GM12878 (cell line): ENCODE measurements at regions not wholly inside any gene's neighbourhood (a gene's known extent, or its start where the extent isn't known, plus 50 kb on each side); places are given as distances from the start of the nearest gene placed in this dataset.

Experiments used
- FOS ChIP-seq: IDR thresholded peaks from 3 replicates; pipeline ENCODE4 v1.6.1; 2011; ENCODE audit warnings: borderline replicate concordance; ENCODE audit not compliant: insufficient read length; ENCODE audit errors: extremely low read depth
- POLR2A ChIP-seq: IDR thresholded peaks from 2 replicates; pipeline ENCODE4 v1.6.1; 2011; ENCODE audit warnings: low read depth, mild to moderate bottlenecking, low read length

GRCh38 chr11:23398052-23398451 lies 537.8 kb upstream of the CCDC179 start:
- TF ChIP-seq POLR2A (no peak), FOS (no peak)
